Kidney (tissue), 13 donors: ENCODE measurements at regions not wholly inside any gene's neighbourhood (a gene's known extent, or its start where the extent isn't known, plus 50 kb on each side); places are given as distances from the start of the nearest gene placed in this dataset.
A peak's percentile ranks its signal among the peaks of the same experiment; 100 is the strongest.

Source experiments
- DNase-seq, 5 donors: peaks; one replicate each; pipeline ENCODE4 v3.0.0-alpha.2; 2013 to 2020
- FAIRE-seq: peaks from 2 replicates; lab custom pipeline; 2012; peaks lifted over from hg19 to GRCh38; lab: Jason Lieb, UNC
- H3K27ac ChIP-seq, 2 donors: one replicate each; pipeline ENCODE4 v1.7.0; 2013; ENCODE audit warnings: low read depth in 2 of 2, low read length in 2 of 2, inconsistent platforms in 1 of 2
- H3K27me3 ChIP-seq: one replicate; pipeline ENCODE4 v1.7.1; 2013; ENCODE audit warnings: low read length, inconsistent platforms; ENCODE audit not compliant: control insufficient read depth, insufficient read depth
- H3K36me3 ChIP-seq, 3 donors: one replicate each; pipeline versions ENCODE4 v1.7.0 to v1.7.1; 2013; ENCODE audit warnings: low read length in 3 of 3, control low read depth in 1 of 3, inconsistent platforms in 1 of 3; ENCODE audit not compliant: insufficient read depth in 3 of 3, control insufficient read depth in 2 of 3
- H3K4me1 ChIP-seq, 3 donors: one replicate each; pipeline versions ENCODE4 v1.7.0 to v1.7.1; 2013; ENCODE audit warnings: low read length in 3 of 3, inconsistent platforms in 1 of 3, low read depth in 1 of 3; ENCODE audit not compliant: control insufficient read depth in 2 of 3, insufficient read depth in 2 of 3
- H3K4me3 ChIP-seq, 3 donors: one replicate each; pipeline versions ENCODE4 v1.7.0 to v1.8.1; 2013; ENCODE audit warnings: low read length in 3 of 3, control low read depth in 1 of 3, inconsistent platforms in 1 of 3
- H3K9ac ChIP-seq, 3 donors: one replicate each; pipeline versions ENCODE4 v1.7.0 to v1.7.1; 2013; ENCODE audit warnings: low read length in 3 of 3, control low read depth in 1 of 3, inconsistent platforms in 1 of 3
- H3K9me3 ChIP-seq, 3 donors: one replicate each; pipeline versions ENCODE4 v1.7.0 to v1.7.1; 2013; ENCODE audit warnings: low read length in 3 of 3, control low read depth in 1 of 3, inconsistent platforms in 1 of 3; ENCODE audit not compliant: control insufficient read depth in 2 of 3, insufficient read depth in 1 of 3
- intact Hi-C: fragments of 100-400 bp; cut with DNase I; formaldehyde crosslinking; loops from one replicate; pipeline ENCODE4 v1.11.1; 2022
- TF ChIP-seq, protein P1 (sequence below): IDR thresholded peaks from 3 replicates; pipeline ENCODE4 v1.5.1; 2012; ENCODE audit warnings: mild to moderate bottlenecking, moderate library complexity, borderline replicate concordance; ENCODE audit not compliant: insufficient read depth; ENCODE audit errors: extremely low read depth
- donor health status: control.
- donor health status: control.
- donor health status: control.
- donor health status: control.
- donor health status: control.
- donor health status: DM: yes; HTN: yes; CAD: no.
- donor health status: Normal renal cell carcinoma (clear cell type).

GRCh38 chr18:78642296-78642951, 337.2 kb upstream of the SALL3 start:
- Histone ChIP-seq H3K4me3 (no peak overlapping the region), H3K36me3 (no peaks in the 10 kb centered on the region), H3K9me3 (no peaks in the 10 kb centered on the region), H3K9ac (no peak overlapping the region), H3K27ac (no peak overlapping the region), H3K27me3 (no peaks in the 10 kb centered on the region), H3K4me1 (no peaks in the 10 kb centered on the region)
- peak in 3 of 5 donors; percentile 60 to 70 (median 62) for DNase-seq
- FAIRE-seq = no peak
- intact Hi-C loops = no loop called here
- TF ChIP-seq, protein P1, sequence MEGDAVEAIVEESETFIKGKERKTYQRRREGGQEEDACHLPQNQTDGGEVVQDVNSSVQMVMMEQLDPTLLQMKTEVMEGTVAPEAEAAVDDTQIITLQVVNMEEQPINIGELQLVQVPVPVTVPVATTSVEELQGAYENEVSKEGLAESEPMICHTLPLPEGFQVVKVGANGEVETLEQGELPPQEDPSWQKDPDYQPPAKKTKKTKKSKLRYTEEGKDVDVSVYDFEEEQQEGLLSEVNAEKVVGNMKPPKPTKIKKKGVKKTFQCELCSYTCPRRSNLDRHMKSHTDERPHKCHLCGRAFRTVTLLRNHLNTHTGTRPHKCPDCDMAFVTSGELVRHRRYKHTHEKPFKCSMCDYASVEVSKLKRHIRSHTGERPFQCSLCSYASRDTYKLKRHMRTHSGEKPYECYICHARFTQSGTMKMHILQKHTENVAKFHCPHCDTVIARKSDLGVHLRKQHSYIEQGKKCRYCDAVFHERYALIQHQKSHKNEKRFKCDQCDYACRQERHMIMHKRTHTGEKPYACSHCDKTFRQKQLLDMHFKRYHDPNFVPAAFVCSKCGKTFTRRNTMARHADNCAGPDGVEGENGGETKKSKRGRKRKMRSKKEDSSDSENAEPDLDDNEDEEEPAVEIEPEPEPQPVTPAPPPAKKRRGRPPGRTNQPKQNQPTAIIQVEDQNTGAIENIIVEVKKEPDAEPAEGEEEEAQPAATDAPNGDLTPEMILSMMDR = no peak

GRCh38 chr18:78643004-78643403, 336.6 kb upstream of the SALL3 start:
- intact Hi-C loops = no loop called here
- TF ChIP-seq, protein P1 = no peak
- no peaks in the 10 kb centered on the region for H3K27me3 ChIP-seq
- H3K36me3 ChIP-seq = no peaks in the 10 kb centered on the region
- H3K9me3 ChIP-seq = no peaks in the 10 kb centered on the region
- H3K4me3 ChIP-seq = no peak overlapping the region
- H3K9ac ChIP-seq = no peak overlapping the region
- no peak for DNase-seq
- no peak for FAIRE-seq
- no peak overlapping the region for H3K27ac ChIP-seq
- no peaks in the 10 kb centered on the region for H3K4me1 ChIP-seq

GRCh38 chr18:78643981-78644380, 335.6 kb upstream of the SALL3 start:
- no peaks in the 10 kb centered on the region for H3K4me1 ChIP-seq
- TF ChIP-seq, protein P1 = no peak
- DNase-seq (no peak), FAIRE-seq (no peak)
- H3K4me3 ChIP-seq = no peak overlapping the region
- intact Hi-C loops = no loop called here
- no peaks in the 10 kb centered on the region for H3K36me3 ChIP-seq
- H3K27ac ChIP-seq = no peak overlapping the region
- no peak overlapping the region for H3K9ac ChIP-seq
- no peaks in the 10 kb centered on the region for H3K27me3 ChIP-seq
- no peaks in the 10 kb centered on the region for H3K9me3 ChIP-seq

DNA sequence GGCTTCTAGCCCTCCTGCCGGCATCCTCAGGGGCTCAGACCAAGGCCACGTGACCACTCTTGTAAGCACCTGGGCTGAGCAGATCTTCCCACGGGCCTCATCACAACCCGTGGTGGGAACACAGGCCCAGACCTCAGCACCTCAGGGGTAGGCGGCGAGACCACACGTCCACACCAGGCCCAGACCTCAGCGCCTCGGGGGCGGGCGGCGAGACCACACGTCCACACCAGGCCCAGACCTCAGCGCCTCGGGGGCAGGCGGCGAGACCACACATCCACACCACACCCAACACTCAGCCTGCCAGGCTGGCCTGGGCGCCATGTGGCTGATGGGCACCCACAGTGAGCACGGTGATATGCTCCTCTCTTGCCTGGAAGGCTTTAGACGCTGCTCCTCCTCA, 334.4 kb upstream of the SALL3 start:
- TF ChIP-seq, protein P1 = no peak
- H3K9ac ChIP-seq = no peak overlapping the region
- no peak overlapping the region for H3K4me3 ChIP-seq
- no peaks in the 10 kb centered on the region for H3K36me3 ChIP-seq
- no peaks in the 10 kb centered on the region for H3K9me3 ChIP-seq
- no peak for FAIRE-seq
- intact Hi-C loops = no loop called here
- no peaks in the 10 kb centered on the region for H3K27me3 ChIP-seq
- no peaks in the 10 kb centered on the region for H3K4me1 ChIP-seq
- no peak overlapping the region for H3K27ac ChIP-seq
- DNase-seq = no peak
